HG02973 (cell line): ENCODE measurements at regions not wholly inside any gene's neighbourhood (a gene's known extent, or its start where the extent isn't known, plus 50 kb on each side); places are given as distances from the start of the nearest gene placed in this dataset.

ENCODE experiments used
- ATAC-seq: cut with Tn5 transposase; IDR thresholded peaks from one replicate; pipeline ENCODE4 v1.9.1; 2021; ENCODE audit warnings: moderate library complexity; ENCODE audit not compliant: unreplicated experiment

GRCh38 chr18:76686737-76687231 is 135.6 kb upstream of the ZNF236 start:
- peak; percentile 59 for ATAC-seq

- ATAC-seq = no peak
Observed at GRCh38 chr18:76685860-76686259, 136.5 kb upstream of the ZNF236 start.

- no peak for ATAC-seq
Observed at GRCh38 chr18:76685402-76685801, 137.0 kb upstream of the ZNF236 start.

- ATAC-seq = no peak
Observed at GRCh38 chr18:76684265-76684664, 138.1 kb upstream of the ZNF236 start.

- ATAC-seq = no peak
Observed at GRCh38 chr18:76679945-76680344, 142.4 kb upstream of the ZNF236 start.

- ATAC-seq = no peak
Observed at GRCh38 chr18:76679259-76679658, 143.1 kb upstream of the ZNF236 start.

- ATAC-seq = no peak
Observed at GRCh38 chr18:76678248-76678647, 144.1 kb upstream of the ZNF236 start.

- ATAC-seq = no peak
Observed at GRCh38 chr18:76674596-76674995, 147.8 kb upstream of the ZNF236 start.

- no peak for ATAC-seq
Observed at GRCh38 chr18:76673281-76674185, 148.8 kb upstream of the ZNF236 start.

GRCh38 chr18:76672627-76673026 is 149.7 kb upstream of the ZNF236 start:
- no peak for ATAC-seq

GRCh38 chr18:76670564-76671288 is 151.6 kb upstream of the ZNF236 start:
- ATAC-seq = no peak

- ATAC-seq = no peak
Observed at GRCh38 chr18:76668546-76668945, 153.8 kb upstream of the ZNF236 start.

- no peak for ATAC-seq
Observed at GRCh38 chr18:76668119-76668518, 154.2 kb upstream of the ZNF236 start.

- no peak for ATAC-seq
Observed at GRCh38 chr18:76667603-76668002, 154.8 kb upstream of the ZNF236 start.

- ATAC-seq = no peak
Observed at GRCh38 chr18:76662626-76663025, 159.7 kb upstream of the ZNF236 start.

- ATAC-seq = no peak
Observed at GRCh38 chr18:76660571-76661192, 161.7 kb upstream of the ZNF236 start.

- no peak for ATAC-seq
Observed at GRCh38 chr18:76658627-76659026, 163.6 kb upstream of the ZNF516 start.

GRCh38 chr18:76657911-76658470 is 162.9 kb upstream of the ZNF516 start:
- ATAC-seq = no peak

- ATAC-seq = no peak
Observed at GRCh38 chr18:76656925-76657827, 162.1 kb upstream of the ZNF516 start.

GRCh38 chr18:76654577-76654976 is 159.5 kb upstream of the ZNF516 start:
- no peak for ATAC-seq
